ENCODE measurements at regions not wholly inside any gene's neighbourhood (a gene's known extent, or its start where the extent isn't known, plus 50 kb on each side); places are given as distances from the start of the nearest gene placed in this dataset.
"Not testable (repeated sequence)": the region's sequence is repeated elsewhere in the genome, so short reads cannot be mapped to it uniquely, and the experiment has no call there.

- FAIRE-seq, result no peak
- Histone ChIP-seq H3K4me1 (ENCODE audit: control insufficient read depth in 3 of 3, insufficient read depth in 2 of 3, low read depth in 1 of 3, low read length in 2 of 3) (no peaks in the 10 kb centered on the region), H3K9me3 (ENCODE audit: control insufficient read depth in 2 of 2, insufficient read depth in 1 of 2, low read depth in 1 of 2, low read length in 1 of 2) (no peaks in the 10 kb centered on the region), H3K27me3 (ENCODE audit: control insufficient read depth in 3 of 3, insufficient read depth in 3 of 3, low read length in 3 of 3) (no peaks in the 10 kb centered on the region), H3K4me3 (ENCODE audit: low read depth in 1 of 3, low read length in 3 of 3) (no peak overlapping the region), H3K27ac (ENCODE audit: low read depth in 1 of 3, low read length in 2 of 3) (no peak overlapping the region), H3K36me3 (ENCODE audit: control insufficient read depth in 3 of 3, insufficient read depth in 2 of 3, low read depth in 1 of 3, low read length in 3 of 3) (no peaks in the 10 kb centered on the region)
- WGBS, 3 donors, result 81 to 90% (median 82%) methylated on average over 4 of the region's 4 CpGs
- no peak for DNase-seq
Measured at GRCh38 chr7:65287023-65287422, 86.6 kb upstream of the ZNF92 start.

- H3K27ac ChIP-seq (ENCODE audit: low read depth in 1 of 3, low read length in 2 of 3), result no peak overlapping the region
- no peaks in the 10 kb centered on the region for H3K4me1 ChIP-seq (ENCODE audit: control insufficient read depth in 3 of 3, insufficient read depth in 2 of 3, low read depth in 1 of 3, low read length in 2 of 3)
- no peaks in the 10 kb centered on the region for H3K27me3 ChIP-seq (ENCODE audit: control insufficient read depth in 3 of 3, insufficient read depth in 3 of 3, low read length in 3 of 3)
- H3K36me3 ChIP-seq (ENCODE audit: control insufficient read depth in 3 of 3, insufficient read depth in 2 of 3, low read depth in 1 of 3, low read length in 3 of 3), result no peaks in the 10 kb centered on the region
- WGBS, 3 donors, result 66 to 80% (median 69%) methylated on average over 3 of the region's 3 CpGs
- DNase-seq (no peak), FAIRE-seq (no peak)
- no peaks in the 10 kb centered on the region for H3K9me3 ChIP-seq (ENCODE audit: control insufficient read depth in 2 of 2, insufficient read depth in 1 of 2, low read depth in 1 of 2, low read length in 1 of 2)
- H3K4me3 ChIP-seq (ENCODE audit: low read depth in 1 of 3, low read length in 3 of 3), result no peak overlapping the region
Measured at GRCh38 chr7:65285906-65286864, 87.5 kb upstream of the ZNF92 start.

- not testable (repeated sequence) for H3K4me1 ChIP-seq (ENCODE audit: control insufficient read depth in 3 of 3, insufficient read depth in 2 of 3, low read depth in 1 of 3, low read length in 2 of 3); FAIRE-seq; H3K27me3 ChIP-seq (ENCODE audit: control insufficient read depth in 3 of 3, insufficient read depth in 3 of 3, low read length in 3 of 3); H3K4me3 ChIP-seq (ENCODE audit: low read depth in 1 of 3, low read length in 3 of 3); DNase-seq; H3K27ac ChIP-seq (ENCODE audit: low read depth in 1 of 3, low read length in 2 of 3); H3K36me3 ChIP-seq (ENCODE audit: control insufficient read depth in 3 of 3, insufficient read depth in 2 of 3, low read depth in 1 of 3, low read length in 3 of 3); H3K9me3 ChIP-seq (ENCODE audit: control insufficient read depth in 2 of 2, insufficient read depth in 1 of 2, low read depth in 1 of 2, low read length in 1 of 2)
- WGBS, 3 donors, result 92 to 95% (median 94%) methylated on average over 2 of the region's 2 CpGs
Measured at GRCh38 chr7:65285241-65285640, 88.4 kb upstream of the ZNF92 start.

GRCh38 chr7:65279795-65280194 is 93.9 kb upstream of the ZNF92 start:
- Histone ChIP-seq H3K4me3 (ENCODE audit: low read depth in 1 of 3, low read length in 3 of 3) (no peak overlapping the region), H3K4me1 (ENCODE audit: control insufficient read depth in 3 of 3, insufficient read depth in 2 of 3, low read depth in 1 of 3, low read length in 2 of 3) (no peaks in the 10 kb centered on the region), H3K36me3 (ENCODE audit: control insufficient read depth in 3 of 3, insufficient read depth in 2 of 3, low read depth in 1 of 3, low read length in 3 of 3) (no peaks in the 10 kb centered on the region), H3K27ac (ENCODE audit: low read depth in 1 of 3, low read length in 2 of 3) (no peak overlapping the region), H3K9me3 (ENCODE audit: control insufficient read depth in 2 of 2, insufficient read depth in 1 of 2, low read depth in 1 of 2, low read length in 1 of 2) (peaks cover 1 to 4% of the 10 kb centered on the region in 2 donors), H3K27me3 (ENCODE audit: control insufficient read depth in 3 of 3, insufficient read depth in 3 of 3, low read length in 3 of 3) (no peaks in the 10 kb centered on the region)
- WGBS, 3 donors, result 40 to 68% (median 56%) methylated on average over 2 of the region's 2 CpGs
- DNase-seq, result no peak
- no peak for FAIRE-seq

- no peaks in the 10 kb centered on the region for H3K36me3 ChIP-seq (ENCODE audit: control insufficient read depth in 3 of 3, insufficient read depth in 2 of 3, low read depth in 1 of 3, low read length in 3 of 3)
- no peaks in the 10 kb centered on the region for H3K4me1 ChIP-seq (ENCODE audit: control insufficient read depth in 3 of 3, insufficient read depth in 2 of 3, low read depth in 1 of 3, low read length in 2 of 3)
- H3K27me3 ChIP-seq (ENCODE audit: control insufficient read depth in 3 of 3, insufficient read depth in 3 of 3, low read length in 3 of 3), result no peaks in the 10 kb centered on the region
- no peak for FAIRE-seq
- no peak overlapping the region for H3K27ac ChIP-seq (ENCODE audit: low read depth in 1 of 3, low read length in 2 of 3)
- H3K9me3 ChIP-seq (ENCODE audit: control insufficient read depth in 2 of 2, insufficient read depth in 1 of 2, low read depth in 1 of 2, low read length in 1 of 2), result peaks cover 1 to 9% of the 10 kb centered on the region in 2 donors
- H3K4me3 ChIP-seq (ENCODE audit: low read depth in 1 of 3, low read length in 3 of 3), result no peak overlapping the region
- DNase-seq, result no peak
Measured at GRCh38 chr7:65276822-65277221, 96.8 kb upstream of the ZNF92 start.

GRCh38 chr7:65271502-65271901 is 102.2 kb upstream of the ZNF92 start:
- H3K9me3 ChIP-seq (ENCODE audit: control insufficient read depth in 2 of 2, insufficient read depth in 1 of 2, low read depth in 1 of 2, low read length in 1 of 2); H3K4me1 ChIP-seq (ENCODE audit: control insufficient read depth in 3 of 3, insufficient read depth in 2 of 3, low read depth in 1 of 3, low read length in 2 of 3); H3K36me3 ChIP-seq (ENCODE audit: control insufficient read depth in 3 of 3, insufficient read depth in 2 of 3, low read depth in 1 of 3, low read length in 3 of 3); H3K27ac ChIP-seq (ENCODE audit: low read depth in 1 of 3, low read length in 2 of 3); DNase-seq; H3K4me3 ChIP-seq (ENCODE audit: low read depth in 1 of 3, low read length in 3 of 3); FAIRE-seq; H3K27me3 ChIP-seq (ENCODE audit: control insufficient read depth in 3 of 3, insufficient read depth in 3 of 3, low read length in 3 of 3): not testable (repeated sequence)
- WGBS, 3 donors, result 79 to 94% (median 89%) methylated on average over 2 of the region's 2 CpGs

GRCh38 chr7:65269150-65269856 is 104.4 kb upstream of the ZNF92 start:
- H3K27ac ChIP-seq (ENCODE audit: low read depth in 1 of 3, low read length in 2 of 3), result no peak overlapping the region
- H3K4me3 ChIP-seq (ENCODE audit: low read depth in 1 of 3, low read length in 3 of 3), result peak overlapping the region in 2 of 3 donors; percentile 16 to 47
- FAIRE-seq, result no peak
- H3K36me3 ChIP-seq (ENCODE audit: control insufficient read depth in 3 of 3, insufficient read depth in 2 of 3, low read depth in 1 of 3, low read length in 3 of 3), result no peaks in the 10 kb centered on the region
- WGBS, 3 donors, result 1 to 5% (median 3%) methylated on average over 28 to 37 of the region's 37 CpGs
- peaks cover 0 to 1% of the 10 kb centered on the region in 2 donors for H3K9me3 ChIP-seq (ENCODE audit: control insufficient read depth in 2 of 2, insufficient read depth in 1 of 2, low read depth in 1 of 2, low read length in 1 of 2)
- H3K4me1 ChIP-seq (ENCODE audit: control insufficient read depth in 3 of 3, insufficient read depth in 2 of 3, low read depth in 1 of 3, low read length in 2 of 3), result no peaks in the 10 kb centered on the region
- DNase-seq, result peak in 1 of 2 donors; percentile 78
- H3K27me3 ChIP-seq (ENCODE audit: control insufficient read depth in 3 of 3, insufficient read depth in 3 of 3, low read length in 3 of 3), result peaks cover 0 to 9% (median 6%) of the 10 kb centered on the region in 3 donors

- no peak overlapping the region for H3K27ac ChIP-seq (ENCODE audit: low read depth in 1 of 3, low read length in 2 of 3)
- peaks cover 0 to 9% (median 6%) of the 10 kb centered on the region in 3 donors for H3K27me3 ChIP-seq (ENCODE audit: control insufficient read depth in 3 of 3, insufficient read depth in 3 of 3, low read length in 3 of 3)
- WGBS, 3 donors, result 37 to 60% (median 53%) methylated on average over 3 of the region's 3 CpGs
- H3K9me3 ChIP-seq (ENCODE audit: control insufficient read depth in 2 of 2, insufficient read depth in 1 of 2, low read depth in 1 of 2, low read length in 1 of 2), result no peaks in the 10 kb centered on the region
- no peaks in the 10 kb centered on the region for H3K4me1 ChIP-seq (ENCODE audit: control insufficient read depth in 3 of 3, insufficient read depth in 2 of 3, low read depth in 1 of 3, low read length in 2 of 3)
- no peaks in the 10 kb centered on the region for H3K36me3 ChIP-seq (ENCODE audit: control insufficient read depth in 3 of 3, insufficient read depth in 2 of 3, low read depth in 1 of 3, low read length in 3 of 3)
- DNase-seq (no peak), FAIRE-seq (no peak)
- H3K4me3 ChIP-seq (ENCODE audit: low read depth in 1 of 3, low read length in 3 of 3), result peak overlapping the region in 1 of 3 donors; percentile 47
Measured at GRCh38 chr7:65268782-65269149, 104.9 kb upstream of the ZNF92 start.

All from small intestine (tissue), 7 donors.